SK-N-MC (cell line): ENCODE measurements at regions not wholly inside any gene's neighbourhood (a gene's known extent, or its start where the extent isn't known, plus 50 kb on each side); places are given as distances from the start of the nearest gene placed in this dataset.

Experiments used
- DNase-seq: peaks from one replicate; pipeline ENCODE4 v3.0.0-alpha.2; 2011; ENCODE audit warnings: low read depth, low spot score
- H3K27ac ChIP-seq: fragments of 200-600 bp; sonication (generic); 2 replicates; pipeline ENCODE4 v1.5.1; 2016; ENCODE audit warnings: mixed run types
- H3K36me3 ChIP-seq: fragments of 200-600 bp; sonication (generic); 2 replicates; pipeline ENCODE4 v1.6.1; 2017; ENCODE audit warnings: antibody characterized with exemption, low read length, mixed read lengths; ENCODE audit not compliant: insufficient read depth
- H3K4me3 ChIP-seq: fragments of 200-600 bp; sonication (generic); 2 replicates; pipeline ENCODE4 v1.5.1; 2016
- H3K9ac ChIP-seq: fragments of 200-600 bp; sonication (generic); 2 replicates; pipeline ENCODE4 v1.8.0; 2017; ENCODE audit warnings: mixed run types, mixed read lengths; ENCODE audit not compliant: insufficient read length
- H3K9me3 ChIP-seq: fragments of 200-600 bp; sonication (generic); 2 replicates; pipeline ENCODE4 v1.6.1; 2017; ENCODE audit warnings: low read depth, mild to moderate bottlenecking, antibody characterized with exemption, low read length, moderate library complexity, mixed read lengths
- EZH2 ChIP-seq: fragments of 200-600 bp; sonication (generic); IDR thresholded peaks from one replicate; pipeline ENCODE4 v1.6.1; 2017; ENCODE audit warnings: antibody characterized with exemption
- FOXP2 ChIP-seq: optimal IDR thresholded peaks from 2 replicates; pipeline ENCODE3; 2011; ENCODE audit warnings: mild to moderate bottlenecking, moderate library complexity; ENCODE audit not compliant: insufficient read depth; ENCODE audit errors: extremely low read length, control extremely low read depth
- POLR2AphosphoS5 ChIP-seq: IDR thresholded peaks from 2 replicates; pipeline ENCODE4 v1.6.1; 2012; ENCODE audit warnings: mild to moderate bottlenecking, low read depth, low read length, borderline replicate concordance

DNA sequence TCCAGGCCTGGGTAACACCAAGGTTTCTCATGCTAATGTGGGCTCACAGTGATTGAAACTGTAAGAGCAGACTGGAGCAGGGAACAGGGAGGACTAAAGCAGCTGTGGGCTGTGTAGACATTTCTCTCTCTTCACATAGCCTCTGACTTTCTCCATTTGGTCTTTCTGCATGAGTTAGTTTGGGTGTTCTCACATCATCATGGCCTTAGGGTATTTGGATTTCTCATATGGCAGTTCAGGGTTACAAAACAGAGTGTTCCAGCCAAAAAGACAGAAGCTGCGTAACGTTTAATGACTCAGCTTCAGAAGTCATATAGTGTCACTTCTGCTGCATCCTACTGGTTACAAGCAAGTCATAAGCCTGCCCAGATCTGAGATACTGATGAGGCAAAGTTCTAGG, 52.0 kb upstream of the OSBPL8 start:
- DNase-seq: no peak
- no peak overlapping the region for H3K4me3 ChIP-seq
- H3K9ac ChIP-seq: no peak overlapping the region
- H3K9me3 ChIP-seq: no peaks in the 10 kb centered on the region
- H3K36me3 ChIP-seq: no peaks in the 10 kb centered on the region
- no peak overlapping the region for H3K27ac ChIP-seq
- no peak for TF ChIP-seq FOXP2
- TF ChIP-seq EZH2: no peak
- no peak for TF ChIP-seq POLR2AphosphoS5

DNA sequence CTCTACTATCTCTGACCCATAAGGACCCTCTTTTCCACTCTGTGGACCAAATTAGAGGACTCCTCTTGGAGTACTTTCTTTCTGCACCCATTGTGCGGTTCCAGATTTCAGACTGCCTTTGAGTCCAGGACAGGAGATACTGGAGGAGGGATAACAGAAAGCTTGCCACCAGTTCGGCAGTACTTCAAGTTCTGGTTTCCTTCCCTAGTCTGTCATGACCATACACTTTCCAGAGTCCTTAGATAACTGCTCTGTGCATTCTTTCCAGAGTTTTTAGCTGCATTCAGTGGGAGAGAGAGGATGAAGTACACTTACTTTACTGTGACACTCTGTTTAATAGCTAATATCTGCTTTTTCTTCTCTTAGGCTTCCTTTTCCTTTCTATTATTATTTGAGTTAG, 54.8 kb upstream of the OSBPL8 start:
- no peaks in the 10 kb centered on the region for H3K36me3 ChIP-seq
- no peaks in the 10 kb centered on the region for H3K9me3 ChIP-seq
- H3K27ac ChIP-seq: no peak overlapping the region
- DNase-seq: no peak
- H3K4me3 ChIP-seq: no peak overlapping the region
- TF ChIP-seq FOXP2: no peak
- TF ChIP-seq POLR2AphosphoS5: no peak
- TF ChIP-seq EZH2: no peak
- H3K9ac ChIP-seq: no peak overlapping the region

DNA sequence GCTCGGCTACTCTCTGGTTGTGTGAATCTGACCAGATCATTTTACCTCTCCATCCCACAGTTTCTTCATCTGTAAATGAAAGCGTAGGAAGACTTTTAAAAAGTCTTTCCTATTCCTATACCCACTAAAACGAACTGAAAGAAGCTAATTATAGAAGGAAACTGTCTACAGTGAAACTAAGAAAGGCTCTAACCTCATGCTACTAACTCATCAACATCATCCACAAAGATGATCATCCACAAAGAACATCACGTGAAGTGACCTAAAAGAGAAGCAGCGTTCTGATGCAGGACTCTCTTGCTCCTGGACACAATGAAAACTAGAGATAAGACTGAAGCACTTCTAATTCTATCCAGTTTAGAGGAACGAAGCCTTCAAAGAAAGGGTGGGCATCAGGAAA, 58.5 kb upstream of the OSBPL8 start:
- TF ChIP-seq EZH2 (no peak), POLR2AphosphoS5 (no peak), FOXP2 (no peak)
- Histone ChIP-seq H3K36me3 (no peaks in the 10 kb centered on the region), H3K9ac (no peak overlapping the region), H3K9me3 (no peaks in the 10 kb centered on the region), H3K27ac (no peak overlapping the region), H3K4me3 (no peak overlapping the region)
- no peak for DNase-seq

DNA sequence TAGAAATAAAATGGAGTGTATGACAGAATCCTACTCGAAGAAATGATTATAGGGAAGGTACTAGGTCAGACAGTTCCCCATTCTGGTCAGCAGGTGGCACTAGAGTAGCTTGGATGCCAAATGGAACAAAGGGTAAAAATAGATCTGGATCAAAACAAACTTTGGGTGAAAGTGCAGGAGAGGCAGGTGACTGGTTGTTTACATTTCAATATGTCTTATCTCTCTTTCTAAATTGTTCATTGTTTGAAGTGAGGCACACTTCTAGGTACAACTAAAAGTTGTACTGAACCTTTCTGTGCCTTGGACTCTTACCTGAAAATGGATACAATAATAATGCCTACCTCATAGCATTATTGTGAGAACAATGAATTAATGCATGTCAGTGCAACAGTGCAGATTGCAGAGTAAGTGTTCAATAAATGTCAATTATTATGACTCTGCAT, 62.0 kb upstream of the OSBPL8 start:
- Histone ChIP-seq H3K9ac (no peak overlapping the region), H3K36me3 (no peaks in the 10 kb centered on the region), H3K9me3 (no peaks in the 10 kb centered on the region), H3K27ac (no peak overlapping the region), H3K4me3 (no peak overlapping the region)
- TF ChIP-seq POLR2AphosphoS5: no peak
- no peak for TF ChIP-seq EZH2
- no peak for TF ChIP-seq FOXP2
- peak; percentile 51 for DNase-seq

DNA sequence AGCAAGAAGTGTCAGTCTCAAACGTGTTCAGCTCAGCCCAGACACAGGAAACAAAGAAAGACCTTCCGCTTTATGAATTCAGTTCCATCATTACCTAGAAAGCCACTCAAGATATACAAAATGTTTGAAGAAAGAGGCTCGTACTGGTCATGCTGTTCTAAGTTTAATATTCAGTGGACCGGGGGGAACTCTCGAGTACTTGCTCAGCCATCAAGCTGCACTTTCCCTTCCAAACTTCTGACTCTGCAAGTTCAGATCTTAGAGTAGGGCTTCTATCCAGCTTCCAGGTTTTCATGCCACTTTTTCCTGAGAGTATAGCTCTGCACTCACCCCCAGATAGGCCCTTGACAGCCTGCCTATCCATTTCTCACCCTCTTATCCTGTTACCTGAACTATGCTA, 62.8 kb upstream of the OSBPL8 start:
- no peak overlapping the region for H3K4me3 ChIP-seq
- no peak for DNase-seq
- no peaks in the 10 kb centered on the region for H3K9me3 ChIP-seq
- H3K36me3 ChIP-seq: no peaks in the 10 kb centered on the region
- TF ChIP-seq POLR2AphosphoS5: no peak
- no peak overlapping the region for H3K27ac ChIP-seq
- H3K9ac ChIP-seq: no peak overlapping the region

DNA sequence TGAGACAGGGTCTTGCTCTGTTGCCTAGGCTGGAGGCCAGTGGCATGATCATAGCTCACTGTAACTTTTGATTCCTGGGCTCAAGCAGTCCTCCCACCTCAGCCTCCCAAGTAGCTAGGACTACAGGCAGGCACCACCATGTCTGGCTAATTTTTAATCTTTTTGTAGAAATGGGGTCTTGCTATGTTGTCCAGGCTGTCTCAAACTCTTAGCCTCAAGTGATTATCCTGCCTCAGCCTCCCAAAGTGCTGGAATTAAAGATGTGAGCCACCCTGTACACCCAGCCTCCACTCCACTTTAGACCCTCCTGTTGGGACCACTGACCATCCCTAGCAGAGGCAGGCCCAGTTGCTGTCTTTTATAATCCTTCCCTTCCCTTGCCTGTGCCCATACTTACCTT, 63.3 kb upstream of the OSBPL8 start:
- Histone ChIP-seq H3K4me3 (no peak overlapping the region), H3K36me3 (no peaks in the 10 kb centered on the region), H3K27ac (no peak overlapping the region), H3K9ac (no peak overlapping the region), H3K9me3 (no peaks in the 10 kb centered on the region)
- TF ChIP-seq POLR2AphosphoS5 (no peak), FOXP2 (no peak), EZH2 (no peak)
- no peak for DNase-seq

DNA sequence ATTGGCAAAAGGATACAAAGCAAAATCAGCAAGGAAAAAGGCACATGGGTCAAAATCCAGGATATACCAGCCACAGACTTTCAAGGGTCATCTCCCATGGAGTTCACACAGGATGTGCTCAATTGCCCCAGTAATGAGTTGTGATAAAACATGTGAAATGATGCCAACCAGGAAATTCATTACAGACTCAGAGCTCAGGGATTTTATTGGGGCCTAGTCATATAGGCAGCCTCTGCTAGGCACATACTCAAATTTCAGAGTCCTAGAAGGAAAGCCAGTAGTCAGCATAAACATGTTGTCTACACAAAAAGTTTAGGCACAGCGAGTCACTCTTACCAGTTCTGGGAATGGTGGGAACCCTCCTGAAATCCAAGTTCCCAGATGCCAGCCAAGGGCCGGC, 64.4 kb upstream of the OSBPL8 start:
- no peak overlapping the region for H3K4me3 ChIP-seq
- H3K9me3 ChIP-seq: no peaks in the 10 kb centered on the region
- DNase-seq: no peak
- H3K36me3 ChIP-seq: no peaks in the 10 kb centered on the region
- H3K9ac ChIP-seq: no peak overlapping the region
- TF ChIP-seq EZH2 (no peak), POLR2AphosphoS5 (no peak), FOXP2 (no peak)
- no peak overlapping the region for H3K27ac ChIP-seq

DNA sequence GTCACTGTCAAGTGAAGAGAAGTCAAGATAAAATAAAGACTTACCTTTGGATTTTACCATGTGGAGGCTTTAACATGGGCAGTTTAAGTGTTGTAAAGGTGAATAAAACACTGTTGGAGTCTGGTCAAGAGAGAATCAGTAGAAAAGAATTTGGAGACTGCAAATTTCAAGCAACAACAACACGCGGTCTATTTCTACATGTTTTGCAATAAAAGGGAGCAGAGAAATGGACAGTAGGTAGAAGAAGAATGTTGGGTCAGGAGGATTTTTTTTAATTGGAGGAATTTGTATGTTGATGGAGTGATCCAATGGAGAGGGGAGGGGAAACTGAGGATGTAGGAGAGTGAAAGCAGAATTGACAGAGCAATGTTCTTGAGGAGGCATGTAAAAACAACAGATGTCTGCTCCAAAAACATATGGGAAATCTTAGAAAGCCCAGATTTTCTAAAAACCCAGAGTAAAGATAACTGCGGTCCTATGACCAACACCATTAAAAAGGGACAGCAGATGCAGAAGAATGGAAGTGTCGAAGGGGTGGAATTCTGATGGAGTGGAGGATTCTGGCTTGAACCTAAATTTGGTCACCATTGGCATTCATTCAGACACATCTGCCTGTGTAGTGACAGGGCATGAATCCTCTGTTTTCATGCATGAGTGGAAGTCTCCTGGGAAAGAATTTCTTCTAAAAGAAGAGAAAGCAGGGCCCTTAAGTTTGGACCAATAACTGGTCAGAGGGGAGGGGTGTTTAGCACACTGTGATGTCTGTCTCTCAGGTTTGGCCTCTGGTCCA, 68.0 kb upstream of the OSBPL8 start:
- no peak overlapping the region for H3K4me3 ChIP-seq
- no peak overlapping the region for H3K27ac ChIP-seq
- H3K9me3 ChIP-seq: no peaks in the 10 kb centered on the region
- no peak for DNase-seq
- H3K36me3 ChIP-seq: no peaks in the 10 kb centered on the region
- no peak overlapping the region for H3K9ac ChIP-seq
- TF ChIP-seq EZH2 (no peak), FOXP2 (no peak), POLR2AphosphoS5 (no peak)

DNA sequence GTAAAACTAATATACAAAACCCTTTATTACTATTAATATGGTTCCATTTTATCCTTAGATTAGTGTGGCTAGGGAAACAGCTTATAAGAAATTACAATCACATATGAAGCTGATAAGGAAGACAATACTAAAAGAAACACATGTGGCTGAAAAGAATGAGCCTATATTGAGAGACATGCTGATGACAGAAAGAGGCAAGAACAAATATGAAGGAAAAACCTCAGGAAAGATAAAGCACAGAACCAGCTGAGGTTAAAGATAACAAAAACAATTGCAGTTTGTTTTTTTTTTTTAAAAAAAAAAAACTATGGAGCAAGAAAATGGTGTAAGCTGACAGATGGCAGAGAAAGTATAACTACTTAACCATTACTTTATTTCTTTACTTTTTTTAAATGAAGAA, 69.2 kb upstream of the OSBPL8 start:
- no peak overlapping the region for H3K9ac ChIP-seq
- no peaks in the 10 kb centered on the region for H3K9me3 ChIP-seq
- TF ChIP-seq POLR2AphosphoS5 (no peak), FOXP2 (no peak), EZH2 (no peak)
- no peak overlapping the region for H3K27ac ChIP-seq
- H3K36me3 ChIP-seq: no peaks in the 10 kb centered on the region
- no peak for DNase-seq
- no peak overlapping the region for H3K4me3 ChIP-seq

DNA sequence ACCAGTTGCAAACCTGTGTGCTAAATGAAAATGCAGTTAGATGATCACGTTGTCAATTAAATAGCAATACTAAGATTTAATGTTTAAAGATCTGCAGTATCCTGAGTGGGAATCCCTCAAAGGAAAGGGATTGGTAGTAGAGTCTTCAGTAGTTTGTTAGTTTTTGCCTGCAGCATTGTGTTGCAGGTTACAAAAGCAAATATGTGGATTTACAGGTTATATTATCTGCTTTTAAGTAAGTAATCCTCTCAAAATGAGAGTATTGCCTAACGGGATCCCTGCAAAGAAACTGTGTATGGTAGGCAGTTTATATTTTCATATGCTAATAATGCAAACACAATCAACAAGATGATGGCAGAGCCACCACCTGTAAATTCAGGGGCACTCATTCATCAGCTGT, 72.2 kb upstream of the OSBPL8 start:
- Histone ChIP-seq H3K27ac (no peak overlapping the region), H3K4me3 (no peak overlapping the region), H3K36me3 (no peaks in the 10 kb centered on the region), H3K9ac (no peak overlapping the region), H3K9me3 (no peaks in the 10 kb centered on the region)
- no peak for TF ChIP-seq EZH2
- TF ChIP-seq POLR2AphosphoS5: no peak
- TF ChIP-seq FOXP2: no peak
- DNase-seq: no peak
